Central memory CD4-positive, alpha-beta T cell (primary cell): ENCODE measurements at regions not wholly inside any gene's neighbourhood (a gene's known extent, or its start where the extent isn't known, plus 50 kb on each side); places are given as distances from the start of the nearest gene placed in this dataset.

Experiments
- DNase-seq: peaks from one replicate; pipeline ENCODE4 v3.0.0; 2022

GRCh38 chr13:44101347-44102083 is 221.8 kb downstream of the LACC1 start:
- DNase-seq = no peak

GRCh38 chr13:44103429-44104196 is 223.9 kb downstream of the LACC1 start:
- DNase-seq = no peak

GRCh38 chr13:44104197-44104490 is 224.4 kb downstream of the LACC1 start:
- DNase-seq = no peak

GRCh38 chr13:44104969-44105368 is 225.3 kb downstream of the LACC1 start:
- DNase-seq = no peak

GRCh38 chr13:44106266-44107152 is 226.8 kb downstream of the LACC1 start:
- DNase-seq = no peak

DNA sequence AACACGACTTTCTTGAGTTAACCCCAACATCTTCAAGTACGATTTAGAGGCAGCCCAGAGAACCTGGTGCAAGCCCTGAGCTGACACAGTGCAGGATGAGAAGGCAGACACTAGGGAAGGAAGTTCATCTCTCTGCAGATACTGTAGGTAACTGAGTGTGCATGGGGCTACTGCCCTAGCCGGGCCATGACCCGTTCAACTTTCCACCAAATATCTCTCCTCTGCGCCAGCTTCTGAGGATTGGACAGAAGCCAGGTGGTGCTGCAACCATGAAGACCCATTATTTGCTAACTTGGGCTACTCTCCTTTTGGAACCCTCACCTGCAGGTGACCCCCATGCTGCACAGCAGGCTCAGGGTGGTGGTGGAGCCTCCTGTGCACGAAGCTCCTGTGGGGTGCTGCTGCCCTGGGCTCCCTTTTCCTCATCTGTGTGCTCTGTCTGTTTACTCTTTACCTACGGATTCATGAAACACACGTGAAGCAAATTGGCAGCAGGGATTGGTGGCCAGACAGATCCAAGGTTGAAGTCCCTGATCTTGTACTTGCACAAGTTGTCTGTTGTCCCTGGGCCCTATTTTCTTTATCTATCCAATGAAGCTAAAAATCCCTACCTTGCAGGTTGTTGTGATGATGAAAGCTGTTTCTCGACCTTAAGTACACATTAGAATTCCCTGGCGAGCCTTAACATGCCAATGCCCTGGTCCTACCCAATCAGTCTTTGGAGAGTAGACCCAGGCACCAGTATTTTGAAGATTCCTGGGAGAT is 227.8 kb downstream of the LACC1 start:
- DNase-seq = no peak

GRCh38 chr13:44108331-44108858 is 228.7 kb downstream of the LACC1 start:
- DNase-seq = no peak

DNA sequence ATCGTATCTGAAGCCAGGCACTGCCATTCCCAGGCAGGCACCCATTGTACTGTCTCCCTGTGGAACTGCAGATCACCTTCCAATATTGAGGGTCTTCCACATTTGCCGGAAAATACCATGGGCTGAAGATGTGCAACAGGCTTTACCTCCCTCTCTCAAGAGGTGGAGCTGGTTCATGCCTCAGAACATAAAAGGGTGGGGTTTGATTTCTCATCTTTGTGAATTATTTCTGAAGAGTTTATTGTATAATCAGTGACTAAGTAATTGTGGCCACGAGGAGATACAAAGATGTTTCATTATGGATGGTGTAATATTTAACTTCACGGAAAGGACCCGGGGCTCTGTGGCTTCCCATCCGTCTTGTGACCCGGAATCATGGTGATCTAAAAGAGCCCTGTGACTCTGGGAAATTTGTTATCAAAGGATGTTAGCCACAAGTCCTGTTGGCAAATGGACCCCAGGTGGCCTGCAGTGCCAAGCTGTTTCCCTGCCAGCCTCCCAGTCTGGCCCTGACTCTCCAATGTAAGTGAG is 230.5 kb downstream of the LACC1 start:
- no peak for DNase-seq

GRCh38 chr13:44111701-44112100 is 232.0 kb downstream of the LACC1 start:
- DNase-seq = no peak

- DNase-seq = no peak
Measured at GRCh38 chr13:44112700-44113329, 233.1 kb downstream of the LACC1 start.

DNA sequence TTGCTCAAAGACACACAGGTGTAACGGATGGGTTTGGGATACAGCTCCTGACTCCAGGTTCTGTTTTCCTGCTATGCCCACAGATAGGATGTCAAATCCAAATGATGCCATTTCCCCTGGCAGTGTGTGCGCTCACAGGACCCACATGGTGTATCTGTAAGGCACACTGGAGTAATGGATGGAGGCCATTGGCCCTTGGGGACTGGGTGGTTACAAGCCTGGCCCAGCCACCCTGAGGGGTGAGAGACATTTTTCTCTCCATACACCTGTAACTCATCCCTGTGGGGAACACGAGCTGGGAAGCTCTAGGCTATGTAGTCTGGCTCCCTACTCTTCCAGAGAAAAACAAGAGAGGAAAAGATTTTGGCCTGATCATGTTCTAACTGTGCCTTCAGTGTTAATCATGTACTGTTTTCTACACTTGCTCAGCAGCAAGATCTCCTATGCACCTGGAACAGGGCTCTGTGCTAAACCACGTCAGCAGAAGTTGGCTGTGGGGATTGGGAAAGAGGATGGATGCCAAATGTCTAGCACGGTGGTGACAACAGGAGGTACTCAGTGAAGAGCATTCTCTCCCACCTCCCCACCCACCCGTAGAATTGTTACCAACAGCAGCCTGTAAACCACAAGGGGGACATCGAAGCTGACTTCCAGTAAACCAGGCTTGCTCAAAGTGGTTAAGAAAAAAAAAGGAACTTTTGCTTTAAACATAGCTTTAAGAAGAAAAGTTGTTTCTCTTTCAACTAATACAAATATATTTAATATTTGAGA is 237.0 kb downstream of the LACC1 start:
- DNase-seq = no peak

GRCh38 chr13:44117351-44117750 is 237.6 kb downstream of the LACC1 start:
- DNase-seq = no peak

- no peak for DNase-seq
Measured at GRCh38 chr13:44117816-44118215, 238.1 kb downstream of the LACC1 start.

DNA sequence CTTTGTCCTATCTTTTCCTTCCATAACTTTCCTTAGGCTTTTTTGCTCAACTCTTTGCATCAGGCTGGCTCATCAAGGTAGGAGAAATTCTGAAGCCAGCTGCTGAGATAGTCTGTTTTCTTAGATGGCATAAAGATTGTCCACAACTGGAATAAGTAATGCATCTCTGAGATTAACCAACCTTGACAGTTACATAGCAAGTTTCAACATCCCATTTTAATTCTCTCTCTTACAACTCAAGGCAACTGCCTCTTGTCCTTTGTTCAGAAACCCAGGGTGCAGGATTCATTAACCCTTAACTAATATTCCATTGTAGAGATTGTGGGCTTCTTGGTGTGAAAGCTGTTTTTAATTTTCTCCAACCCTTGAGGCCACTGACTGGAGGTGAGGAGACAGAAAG is 239.2 kb downstream of the LACC1 start:
- no peak for DNase-seq

- no peak for DNase-seq
Measured at GRCh38 chr13:44120043-44120442, 240.3 kb downstream of the LACC1 start.

GRCh38 chr13:44120849-44121755 is 241.4 kb downstream of the LACC1 start:
- DNase-seq = no peak

DNA sequence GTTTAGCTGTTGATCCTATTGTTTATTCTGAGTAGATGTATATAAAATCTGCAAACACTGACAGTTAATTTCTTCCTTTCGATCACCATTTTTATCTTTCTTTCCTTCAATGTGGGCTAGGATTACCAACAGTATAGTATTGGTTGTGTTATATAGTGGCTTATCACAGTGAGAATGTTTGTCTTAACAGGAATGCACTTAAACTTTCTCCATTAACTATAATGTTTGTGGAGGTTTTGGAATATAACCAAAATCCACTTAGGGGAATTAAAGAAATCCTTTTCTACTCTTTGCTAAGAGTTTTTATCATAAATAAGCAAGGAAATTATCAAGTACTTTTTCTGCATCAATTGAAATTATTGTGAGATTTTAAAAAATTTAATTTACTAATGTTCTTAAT is 244.6 kb downstream of the LACC1 start:
- no peak for DNase-seq

DNA sequence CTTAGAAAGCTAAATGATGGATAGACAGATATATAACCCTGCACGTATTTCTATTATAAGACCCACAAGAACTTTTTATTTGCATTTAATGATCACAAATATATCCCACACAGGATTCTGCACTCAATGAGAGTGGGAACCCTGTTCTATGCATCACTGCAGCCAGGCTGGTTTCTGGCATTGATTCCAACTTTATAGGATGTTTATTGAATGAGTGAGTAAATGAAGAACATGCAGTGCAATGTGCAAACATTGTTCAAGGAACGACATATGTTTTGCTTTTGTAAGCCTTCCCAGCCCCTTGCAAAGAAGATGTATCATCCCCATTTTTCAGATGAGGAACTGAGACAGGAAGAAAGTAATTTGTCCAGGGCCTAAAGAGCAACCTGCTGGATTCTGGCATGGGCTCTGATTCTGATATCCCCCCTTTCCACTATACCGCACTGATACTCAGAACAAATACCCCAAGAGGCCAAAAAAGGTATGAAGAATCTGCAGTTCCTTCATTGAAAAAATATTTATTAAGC is 246.3 kb downstream of the LACC1 start:
- DNase-seq = no peak

GRCh38 chr13:44128552-44129001 is 245.0 kb upstream of the SERP2 start:
- DNase-seq = no peak
